ENCODE measurements at regions not wholly inside any gene's neighbourhood (a gene's known extent, or its start where the extent isn't known, plus 50 kb on each side); places are given as distances from the start of the nearest gene placed in this dataset.

DNA sequence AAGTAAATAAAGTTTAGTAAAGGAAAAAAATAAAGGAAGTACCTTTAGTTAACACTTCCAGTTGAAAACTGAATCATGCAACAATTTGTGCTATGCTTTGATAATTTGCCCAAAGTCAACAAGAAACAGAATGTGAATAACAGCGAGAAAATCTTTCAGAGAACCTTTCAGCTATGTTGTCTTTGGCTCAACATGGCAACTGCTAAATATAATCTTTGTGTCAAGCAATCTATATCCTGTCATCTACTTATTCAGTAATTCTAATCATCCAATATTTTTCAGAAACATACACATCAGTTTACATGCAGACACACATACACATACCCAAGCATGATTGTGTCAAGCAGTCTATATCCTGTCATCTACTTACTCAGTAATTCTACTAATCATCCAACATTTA is 136.0 kb upstream of the PABPC4L start:
- no peak for TF ChIP-seq POLR2AphosphoS5 (IDR thresholded peaks at IDR 0.05; ENCODE audit: borderline replicate concordance, low read depth, low read length)
- TF ChIP-seq EZH2 (IDR thresholded peaks at IDR 0.05) = no peak

Measured in SK-N-MC (cell line).